WTC11 (cell line): ENCODE measurements at regions not wholly inside any gene's neighbourhood (a gene's known extent, or its start where the extent isn't known, plus 50 kb on each side); places are given as distances from the start of the nearest gene placed in this dataset.
"Not testable (repeated sequence)": the region's sequence is repeated elsewhere in the genome, so short reads cannot be mapped to it uniquely, and the experiment has no call there.

ENCODE experiments used
- ATAC-seq: fragments of 200-7000 bp; cut with Tn5 transposase; 2 replicates; pipeline ENCODE4 v1.10.0; 2021; ENCODE audit warnings: mild to moderate bottlenecking, moderate library complexity
- CTCF ChIA-PET: fragments of 300-600 bp; sonication (Branson Sonifier 250); formaldehyde crosslinking; loops from one replicate; lab custom pipeline; 2021; ENCODE audit warnings: antibody characterized with exemption; lab: Charles Lee
- POLR2A ChIA-PET: fragments of 350-600 bp; sonication (Branson Sonifier 250); formaldehyde crosslinking; loops from one replicate; lab custom pipeline; 2021; ENCODE audit warnings: antibody characterized with exemption; lab: Charles Lee
- DNase-seq: peaks from one replicate; pipeline ENCODE4 v3.0.0; 2021; ENCODE audit warnings: low spot score
- H3K27ac Mint-ChIP-seq: 2 replicates; pipeline ENCODE4 v1.8.0; 2021; ENCODE audit warnings: mixed read lengths
- H3K27me3 Mint-ChIP-seq: 2 replicates; pipeline ENCODE4 v1.8.0; 2021; ENCODE audit warnings: low read depth, mild to moderate bottlenecking, moderate library complexity, mixed read lengths
- H3K36me3 Mint-ChIP-seq: 2 replicates; pipeline ENCODE4 v1.8.0; 2021; ENCODE audit warnings: mixed read lengths
- H3K4me1 Mint-ChIP-seq: 2 replicates; pipeline ENCODE4 v1.8.0; 2022; ENCODE audit warnings: mixed read lengths
- H3K4me3 Mint-ChIP-seq: 2 replicates; pipeline ENCODE4 v1.8.0; 2021; ENCODE audit warnings: mild to moderate bottlenecking, moderate library complexity, mixed read lengths
- H3K9me3 Mint-ChIP-seq: 2 replicates; pipeline ENCODE4 v1.8.0; 2021; ENCODE audit warnings: mixed read lengths
- ATF1 ChIP-seq: sonication (generic); formaldehyde crosslinking; IDR thresholded peaks from 2 replicates; pipeline ENCODE4 v1.8.1; 2023; ENCODE audit warnings: mild to moderate bottlenecking, moderate library complexity, missing genetic modification reagents
- CREB1 ChIP-seq: sonication (generic); formaldehyde crosslinking; IDR thresholded peaks from 2 replicates; pipeline ENCODE4 v1.8.0; 2023; ENCODE audit warnings: mild to moderate bottlenecking, missing genetic modification reagents
- ETV6 ChIP-seq: sonication (generic); formaldehyde crosslinking; IDR thresholded peaks from 2 replicates; pipeline ENCODE4 v1.8.1; 2022; ENCODE audit warnings: mild to moderate bottlenecking, missing genetic modification reagents
- OVOL2 ChIP-seq: fragments of 250-450 bp; sonication (Bioruptor Pico); IDR thresholded peaks from 2 replicates; pipeline ENCODE4 v1.9.0; 2021; ENCODE audit warnings: mild to moderate bottlenecking, borderline replicate concordance
- SMAD3 ChIP-seq: sonication (generic); formaldehyde crosslinking; IDR thresholded peaks from 2 replicates; pipeline ENCODE4 v1.8.0; 2022; ENCODE audit warnings: missing genetic modification reagents, mild to moderate bottlenecking, borderline replicate concordance
- TF ChIP-seq, protein P1 (sequence below): sonication (generic); formaldehyde crosslinking; IDR thresholded peaks from 2 replicates; pipeline ENCODE4 v1.8.0; 2023; ENCODE audit warnings: mild to moderate bottlenecking, missing genetic modification reagents
- TF ChIP-seq, protein P2 (sequence below): fragments of 250-450 bp; sonication (Bioruptor Pico); conservative IDR thresholded peaks from 2 replicates; pipeline ENCODE4 v1.9.0; 2021; ENCODE audit warnings: mild to moderate bottlenecking
- TF ChIP-seq, protein P3 (sequence below): sonication (generic); formaldehyde crosslinking; conservative IDR thresholded peaks from 2 replicates; pipeline ENCODE4 v1.8.1; 2023; ENCODE audit warnings: mild to moderate bottlenecking, low read depth, missing genetic modification reagents, moderate library complexity
- TF ChIP-seq, protein P4 (sequence below): sonication (generic); formaldehyde crosslinking; IDR thresholded peaks from 2 replicates; pipeline ENCODE4 v1.8.0; 2023; ENCODE audit warnings: missing genetic modification reagents, mild to moderate bottlenecking, borderline replicate concordance

DNA sequence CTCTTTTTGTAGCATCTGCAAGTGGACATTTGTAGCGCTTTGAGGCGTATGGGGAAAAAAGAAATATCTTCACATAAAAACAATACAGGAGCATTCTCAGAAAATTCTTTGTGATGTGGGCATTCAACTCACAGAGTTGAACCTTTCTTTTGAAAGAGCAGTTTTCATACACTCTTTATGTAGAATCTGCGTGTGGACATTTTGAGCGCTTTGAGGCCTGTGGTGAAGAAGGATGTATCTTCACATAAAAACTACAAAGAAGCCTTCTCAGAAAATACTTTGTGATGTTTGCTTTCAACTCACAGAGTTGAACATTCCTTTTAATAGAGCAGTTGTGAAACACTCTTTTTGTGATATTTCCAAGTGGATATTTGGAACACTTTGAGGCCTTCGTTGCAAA is 598.4 kb upstream of the ZNF337 start (continued):
- TF ChIP-seq, protein P1, sequence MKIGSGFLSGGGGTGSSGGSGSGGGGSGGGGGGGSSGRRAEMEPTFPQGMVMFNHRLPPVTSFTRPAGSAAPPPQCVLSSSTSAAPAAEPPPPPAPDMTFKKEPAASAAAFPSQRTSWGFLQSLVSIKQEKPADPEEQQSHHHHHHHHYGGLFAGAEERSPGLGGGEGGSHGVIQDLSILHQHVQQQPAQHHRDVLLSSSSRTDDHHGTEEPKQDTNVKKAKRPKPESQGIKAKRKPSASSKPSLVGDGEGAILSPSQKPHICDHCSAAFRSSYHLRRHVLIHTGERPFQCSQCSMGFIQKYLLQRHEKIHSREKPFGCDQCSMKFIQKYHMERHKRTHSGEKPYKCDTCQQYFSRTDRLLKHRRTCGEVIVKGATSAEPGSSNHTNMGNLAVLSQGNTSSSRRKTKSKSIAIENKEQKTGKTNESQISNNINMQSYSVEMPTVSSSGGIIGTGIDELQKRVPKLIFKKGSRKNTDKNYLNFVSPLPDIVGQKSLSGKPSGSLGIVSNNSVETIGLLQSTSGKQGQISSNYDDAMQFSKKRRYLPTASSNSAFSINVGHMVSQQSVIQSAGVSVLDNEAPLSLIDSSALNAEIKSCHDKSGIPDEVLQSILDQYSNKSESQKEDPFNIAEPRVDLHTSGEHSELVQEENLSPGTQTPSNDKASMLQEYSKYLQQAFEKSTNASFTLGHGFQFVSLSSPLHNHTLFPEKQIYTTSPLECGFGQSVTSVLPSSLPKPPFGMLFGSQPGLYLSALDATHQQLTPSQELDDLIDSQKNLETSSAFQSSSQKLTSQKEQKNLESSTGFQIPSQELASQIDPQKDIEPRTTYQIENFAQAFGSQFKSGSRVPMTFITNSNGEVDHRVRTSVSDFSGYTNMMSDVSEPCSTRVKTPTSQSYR, result no peak
- TF ChIP-seq OVOL2 (CRISPR knock-in tag), result no peak
- no peak for TF ChIP-seq ETV6 (CRISPR knock-in tag)
- TF ChIP-seq, protein P2, sequence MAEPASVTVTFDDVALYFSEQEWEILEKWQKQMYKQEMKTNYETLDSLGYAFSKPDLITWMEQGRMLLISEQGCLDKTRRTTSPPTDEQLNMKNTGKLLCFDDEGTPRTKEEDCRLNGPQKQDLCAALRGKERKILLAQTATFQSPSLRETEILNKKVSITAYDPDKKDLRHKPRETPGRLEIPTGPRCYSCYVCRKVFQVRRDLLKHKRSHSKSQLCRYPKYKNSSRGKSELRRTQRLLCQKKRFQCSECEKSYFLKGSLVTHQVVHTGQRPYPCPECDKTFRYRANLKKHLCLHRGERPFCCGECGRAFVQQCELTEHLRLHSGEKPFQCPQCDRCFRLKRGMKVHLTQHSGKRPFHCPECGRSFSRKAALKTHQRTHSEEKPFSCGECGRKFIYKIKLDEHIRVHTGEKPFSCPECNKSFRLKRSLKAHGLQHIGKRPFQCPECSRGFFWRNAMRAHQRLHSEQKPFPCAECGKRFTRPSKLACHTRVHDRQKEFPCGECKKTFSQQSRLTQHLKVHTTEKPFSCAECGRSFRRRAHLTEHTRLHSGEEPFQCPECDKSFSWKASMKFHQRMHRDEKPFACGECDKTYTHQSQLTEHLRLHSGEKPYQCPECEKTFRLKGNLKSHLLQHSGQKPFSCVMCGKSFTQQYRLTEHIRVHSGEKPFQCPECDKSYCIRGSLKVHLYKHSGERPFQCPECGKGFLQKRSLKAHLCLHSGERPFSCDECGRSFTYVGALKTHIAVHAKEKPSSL (CRISPR knock-in tag), result no peak

DNA sequence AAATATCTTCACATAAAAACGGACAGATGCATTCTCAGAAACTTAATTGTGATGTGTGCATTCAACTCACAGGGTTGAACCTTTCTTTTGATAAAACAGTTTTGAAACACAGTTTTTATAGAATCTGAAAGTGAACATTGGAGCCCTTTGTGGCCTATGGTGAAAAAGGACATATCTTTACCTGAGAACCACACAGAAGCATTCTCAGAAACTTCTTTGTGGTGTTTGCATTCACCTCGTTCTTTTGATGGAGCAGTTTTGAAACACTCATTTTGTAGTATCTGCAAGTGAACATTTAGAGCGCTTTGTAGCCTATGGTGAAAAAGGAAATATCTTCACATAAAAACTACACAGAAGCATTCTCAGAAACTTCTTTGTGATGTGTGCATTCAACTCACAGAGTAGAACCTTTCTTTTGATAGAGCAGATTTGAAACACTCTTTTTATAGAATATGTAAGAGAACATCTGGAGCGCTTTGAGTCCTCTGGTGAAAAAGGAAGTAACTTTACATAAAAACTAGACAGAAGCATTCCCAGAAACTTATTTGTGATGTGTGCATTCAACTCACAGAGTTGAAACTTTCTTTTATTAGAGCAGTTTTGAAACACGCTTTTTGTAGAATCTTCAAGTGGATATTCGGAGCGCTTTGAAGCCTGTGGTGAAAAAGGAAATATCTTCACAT is 591.9 kb upstream of the ZNF337 start:
- ATAC-seq, H3K4me1 Mint-ChIP-seq, POLR2A ChIA-PET: not testable (repeated sequence)

DNA sequence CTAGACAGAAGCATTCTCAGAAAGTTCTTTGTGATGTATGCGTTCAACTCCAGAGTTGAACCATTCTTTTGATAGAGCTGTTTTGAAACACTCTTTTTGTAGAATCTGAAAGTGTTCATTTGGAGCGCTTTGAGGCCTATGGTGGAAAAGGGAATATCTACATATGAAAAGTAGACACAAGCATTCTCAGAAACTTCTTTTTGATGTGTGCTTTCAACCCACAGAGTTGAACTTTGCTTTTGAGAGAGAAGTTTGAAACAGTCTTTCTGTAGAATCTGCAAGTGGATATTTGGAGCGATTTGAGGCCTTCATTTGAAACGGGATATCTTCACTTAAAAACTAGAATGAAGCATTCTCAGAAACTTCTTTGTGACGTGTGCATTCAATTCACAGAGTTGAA is 582.6 kb upstream of the ZNF337 start:
- H3K4me1 Mint-ChIP-seq, result no peaks in the 10 kb centered on the region
- no peak for DNase-seq
- H3K36me3 Mint-ChIP-seq, result no peaks in the 10 kb centered on the region
- TF ChIP-seq, protein P3, sequence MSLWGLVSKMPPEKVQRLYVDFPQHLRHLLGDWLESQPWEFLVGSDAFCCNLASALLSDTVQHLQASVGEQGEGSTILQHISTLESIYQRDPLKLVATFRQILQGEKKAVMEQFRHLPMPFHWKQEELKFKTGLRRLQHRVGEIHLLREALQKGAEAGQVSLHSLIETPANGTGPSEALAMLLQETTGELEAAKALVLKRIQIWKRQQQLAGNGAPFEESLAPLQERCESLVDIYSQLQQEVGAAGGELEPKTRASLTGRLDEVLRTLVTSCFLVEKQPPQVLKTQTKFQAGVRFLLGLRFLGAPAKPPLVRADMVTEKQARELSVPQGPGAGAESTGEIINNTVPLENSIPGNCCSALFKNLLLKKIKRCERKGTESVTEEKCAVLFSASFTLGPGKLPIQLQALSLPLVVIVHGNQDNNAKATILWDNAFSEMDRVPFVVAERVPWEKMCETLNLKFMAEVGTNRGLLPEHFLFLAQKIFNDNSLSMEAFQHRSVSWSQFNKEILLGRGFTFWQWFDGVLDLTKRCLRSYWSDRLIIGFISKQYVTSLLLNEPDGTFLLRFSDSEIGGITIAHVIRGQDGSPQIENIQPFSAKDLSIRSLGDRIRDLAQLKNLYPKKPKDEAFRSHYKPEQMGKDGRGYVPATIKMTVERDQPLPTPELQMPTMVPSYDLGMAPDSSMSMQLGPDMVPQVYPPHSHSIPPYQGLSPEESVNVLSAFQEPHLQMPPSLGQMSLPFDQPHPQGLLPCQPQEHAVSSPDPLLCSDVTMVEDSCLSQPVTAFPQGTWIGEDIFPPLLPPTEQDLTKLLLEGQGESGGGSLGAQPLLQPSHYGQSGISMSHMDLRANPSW, result no peak
- TF ChIP-seq, protein P4, sequence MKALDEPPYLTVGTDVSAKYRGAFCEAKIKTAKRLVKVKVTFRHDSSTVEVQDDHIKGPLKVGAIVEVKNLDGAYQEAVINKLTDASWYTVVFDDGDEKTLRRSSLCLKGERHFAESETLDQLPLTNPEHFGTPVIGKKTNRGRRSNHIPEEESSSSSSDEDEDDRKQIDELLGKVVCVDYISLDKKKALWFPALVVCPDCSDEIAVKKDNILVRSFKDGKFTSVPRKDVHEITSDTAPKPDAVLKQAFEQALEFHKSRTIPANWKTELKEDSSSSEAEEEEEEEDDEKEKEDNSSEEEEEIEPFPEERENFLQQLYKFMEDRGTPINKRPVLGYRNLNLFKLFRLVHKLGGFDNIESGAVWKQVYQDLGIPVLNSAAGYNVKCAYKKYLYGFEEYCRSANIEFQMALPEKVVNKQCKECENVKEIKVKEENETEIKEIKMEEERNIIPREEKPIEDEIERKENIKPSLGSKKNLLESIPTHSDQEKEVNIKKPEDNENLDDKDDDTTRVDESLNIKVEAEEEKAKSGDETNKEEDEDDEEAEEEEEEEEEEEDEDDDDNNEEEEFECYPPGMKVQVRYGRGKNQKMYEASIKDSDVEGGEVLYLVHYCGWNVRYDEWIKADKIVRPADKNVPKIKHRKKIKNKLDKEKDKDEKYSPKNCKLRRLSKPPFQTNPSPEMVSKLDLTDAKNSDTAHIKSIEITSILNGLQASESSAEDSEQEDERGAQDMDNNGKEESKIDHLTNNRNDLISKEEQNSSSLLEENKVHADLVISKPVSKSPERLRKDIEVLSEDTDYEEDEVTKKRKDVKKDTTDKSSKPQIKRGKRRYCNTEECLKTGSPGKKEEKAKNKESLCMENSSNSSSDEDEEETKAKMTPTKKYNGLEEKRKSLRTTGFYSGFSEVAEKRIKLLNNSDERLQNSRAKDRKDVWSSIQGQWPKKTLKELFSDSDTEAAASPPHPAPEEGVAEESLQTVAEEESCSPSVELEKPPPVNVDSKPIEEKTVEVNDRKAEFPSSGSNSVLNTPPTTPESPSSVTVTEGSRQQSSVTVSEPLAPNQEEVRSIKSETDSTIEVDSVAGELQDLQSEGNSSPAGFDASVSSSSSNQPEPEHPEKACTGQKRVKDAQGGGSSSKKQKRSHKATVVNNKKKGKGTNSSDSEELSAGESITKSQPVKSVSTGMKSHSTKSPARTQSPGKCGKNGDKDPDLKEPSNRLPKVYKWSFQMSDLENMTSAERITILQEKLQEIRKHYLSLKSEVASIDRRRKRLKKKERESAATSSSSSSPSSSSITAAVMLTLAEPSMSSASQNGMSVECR (CRISPR knock-in tag), result no peak
- TF ChIP-seq SMAD3, result no peak
- TF ChIP-seq ATF1, result no peak
- TF ChIP-seq CREB1 (CRISPR knock-in tag), result no peak
- ChIA-PET CTCF (no interaction called here), POLR2A (no interaction called here)
- ATAC-seq, result no peak
- H3K4me3 Mint-ChIP-seq, result no peak overlapping the region
- H3K9me3 Mint-ChIP-seq, result no peaks in the 10 kb centered on the region
- H3K27ac Mint-ChIP-seq, result no peak overlapping the region
- no peaks in the 10 kb centered on the region; the same call in 1 of the 2 replicates for H3K27me3 Mint-ChIP-seq

More for the DNA sequence above, 591.9 kb upstream of the ZNF337 start:
- H3K4me3 Mint-ChIP-seq, DNase-seq, H3K27me3 Mint-ChIP-seq, H3K36me3 Mint-ChIP-seq, H3K27ac Mint-ChIP-seq, H3K9me3 Mint-ChIP-seq, CTCF ChIA-PET: not testable (repeated sequence)
